Activated T-cell treated with anti-CD3 and anti-CD28 coated beads for 48 hours (primary cell): ENCODE measurements at regions not wholly inside any gene's neighbourhood (a gene's known extent, or its start where the extent isn't known, plus 50 kb on each side); places are given as distances from the start of the nearest gene placed in this dataset.
"Not testable (repeated sequence)": the region's sequence is repeated elsewhere in the genome, so short reads cannot be mapped to it uniquely, and the experiment has no call there.

Source experiments
- DNase-seq: peaks from one replicate; pipeline ENCODE4 v3.0.0-alpha.2; 2020; ENCODE audit warnings: low read depth

DNA sequence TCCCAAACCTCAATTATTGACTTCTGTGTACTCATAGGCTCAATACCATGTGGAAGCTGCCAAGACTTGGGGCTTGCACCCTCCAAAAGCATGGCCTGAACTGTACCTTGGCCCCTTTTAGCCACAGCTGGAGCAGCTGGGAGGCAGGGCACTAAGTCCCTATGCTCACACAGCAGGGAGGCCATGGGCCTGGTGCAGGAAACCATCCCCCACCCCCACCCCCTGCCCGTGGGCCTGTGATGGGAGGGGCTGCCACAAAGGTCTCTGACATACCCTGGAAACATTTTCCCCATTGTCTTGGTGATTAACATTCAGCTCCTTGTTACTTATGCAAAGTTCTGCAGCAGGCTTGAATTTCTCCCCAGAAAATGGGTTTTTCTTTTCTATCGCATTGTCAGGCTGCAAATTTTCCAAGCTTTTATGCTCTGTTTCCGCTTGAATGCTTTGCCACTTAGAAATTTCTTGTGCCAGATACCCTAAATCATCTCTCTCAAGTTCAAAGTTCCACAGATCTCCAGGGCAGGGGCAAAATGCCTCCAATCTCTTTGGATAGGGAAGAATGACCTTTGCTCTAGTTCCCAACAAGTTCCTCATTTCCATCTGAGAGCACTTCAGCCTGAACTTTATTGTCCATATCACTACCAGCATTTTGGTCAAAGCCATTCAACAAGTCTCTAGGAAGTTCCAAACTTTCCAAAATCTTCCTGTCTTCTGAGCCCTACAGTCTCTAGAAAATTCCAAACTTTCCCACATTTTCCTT, 141.8 kb downstream of the AHR start:
- not testable (repeated sequence) for DNase-seq

DNA sequence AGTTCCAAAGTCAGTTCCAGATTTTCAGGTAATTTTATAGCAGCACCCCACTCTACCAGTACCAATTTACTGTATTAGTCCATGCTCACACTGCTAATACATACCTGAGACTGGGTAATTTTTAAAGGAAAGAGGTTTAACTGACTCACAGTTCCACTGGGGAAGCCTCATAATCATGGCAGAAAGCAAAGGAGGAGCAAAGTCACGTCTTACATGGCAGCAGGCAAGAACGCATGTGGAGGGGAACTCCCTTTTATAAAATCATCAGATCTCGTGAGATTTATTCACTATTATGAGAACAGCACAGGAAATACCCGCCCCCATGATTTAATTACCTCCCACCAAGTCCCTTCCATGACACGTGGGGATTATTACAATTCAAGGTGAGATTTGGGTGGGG, 142.4 kb downstream of the AHR start:
- no peak for DNase-seq

DNA sequence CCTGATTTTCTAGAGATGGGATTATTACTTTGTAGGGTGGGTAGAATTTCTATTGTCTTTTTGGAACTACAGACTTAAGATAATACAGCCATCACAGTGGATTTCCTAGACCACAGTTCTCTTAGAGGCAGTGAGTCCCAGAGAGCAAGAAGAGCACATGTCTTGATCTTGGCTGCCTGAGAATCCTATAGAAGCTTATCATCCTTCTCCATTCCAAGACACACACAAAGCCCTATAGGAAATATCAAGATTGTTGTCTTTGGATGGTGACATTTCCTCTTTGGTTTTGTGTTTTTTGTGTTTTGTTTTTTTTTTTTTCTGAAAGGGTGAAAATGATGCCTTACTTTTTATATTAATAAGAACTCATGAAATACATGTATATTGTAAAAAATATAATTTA, 143.1 kb downstream of the AHR start:
- no peak for DNase-seq

DNA sequence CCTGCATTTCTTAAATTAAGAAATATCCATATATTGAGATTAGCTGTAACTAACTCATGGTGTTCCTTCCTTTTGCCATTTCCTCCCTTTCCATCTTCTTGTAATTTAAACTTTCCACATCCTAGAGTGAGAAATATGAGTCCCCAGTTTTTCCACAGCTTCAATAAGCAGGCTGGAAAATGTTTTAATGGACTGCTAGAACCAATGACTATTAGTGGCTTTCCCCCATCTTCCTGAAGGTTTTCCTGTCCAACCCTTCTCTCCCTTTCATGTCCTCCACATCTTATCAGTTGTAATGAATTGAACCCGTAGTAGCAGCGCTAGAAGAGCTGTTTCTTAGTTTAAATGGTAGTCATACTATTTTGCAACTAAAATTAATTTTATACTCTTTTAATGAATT, 145.7 kb downstream of the AHR start:
- DNase-seq, result no peak

DNA sequence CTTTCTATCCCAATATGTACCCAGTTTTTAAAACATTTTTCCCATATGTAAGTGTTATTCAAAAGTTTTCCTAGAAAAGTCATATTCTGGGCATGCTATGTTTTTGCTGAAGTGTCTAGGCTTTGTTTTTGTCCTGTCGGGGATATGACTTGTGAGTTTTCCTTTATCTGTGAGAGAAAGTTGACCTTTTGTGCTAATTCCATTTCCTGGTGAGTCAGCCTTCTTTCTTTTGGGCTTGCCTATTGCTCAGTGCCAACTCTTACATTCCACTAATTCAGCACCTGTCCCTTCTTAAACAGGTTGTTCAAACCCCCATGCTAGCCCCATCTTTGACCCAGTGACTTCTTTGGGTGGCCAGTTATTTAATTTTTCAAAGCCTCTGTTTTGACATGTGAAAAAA, 146.2 kb downstream of the AHR start:
- no peak for DNase-seq

DNA sequence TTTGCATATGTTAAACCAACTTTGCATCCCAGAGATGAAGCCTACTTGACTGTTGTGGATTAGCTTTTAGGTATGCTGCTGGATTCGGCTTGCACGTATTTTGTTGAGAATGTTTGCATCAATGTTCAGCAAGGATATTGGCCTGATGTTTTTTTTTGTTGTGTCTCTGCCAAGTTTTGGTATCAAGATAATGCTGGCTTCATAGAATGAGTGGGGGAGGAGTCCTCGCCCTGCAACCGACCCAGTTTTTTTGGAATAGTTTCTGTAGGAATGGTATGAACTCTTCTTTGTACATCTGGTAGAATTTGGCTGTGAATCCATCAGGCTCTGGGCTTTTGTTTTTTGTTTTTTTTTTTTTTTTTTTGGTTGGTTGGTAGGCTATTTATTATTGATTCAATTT, 147.9 kb downstream of the AHR start:
- no peak for DNase-seq

DNA sequence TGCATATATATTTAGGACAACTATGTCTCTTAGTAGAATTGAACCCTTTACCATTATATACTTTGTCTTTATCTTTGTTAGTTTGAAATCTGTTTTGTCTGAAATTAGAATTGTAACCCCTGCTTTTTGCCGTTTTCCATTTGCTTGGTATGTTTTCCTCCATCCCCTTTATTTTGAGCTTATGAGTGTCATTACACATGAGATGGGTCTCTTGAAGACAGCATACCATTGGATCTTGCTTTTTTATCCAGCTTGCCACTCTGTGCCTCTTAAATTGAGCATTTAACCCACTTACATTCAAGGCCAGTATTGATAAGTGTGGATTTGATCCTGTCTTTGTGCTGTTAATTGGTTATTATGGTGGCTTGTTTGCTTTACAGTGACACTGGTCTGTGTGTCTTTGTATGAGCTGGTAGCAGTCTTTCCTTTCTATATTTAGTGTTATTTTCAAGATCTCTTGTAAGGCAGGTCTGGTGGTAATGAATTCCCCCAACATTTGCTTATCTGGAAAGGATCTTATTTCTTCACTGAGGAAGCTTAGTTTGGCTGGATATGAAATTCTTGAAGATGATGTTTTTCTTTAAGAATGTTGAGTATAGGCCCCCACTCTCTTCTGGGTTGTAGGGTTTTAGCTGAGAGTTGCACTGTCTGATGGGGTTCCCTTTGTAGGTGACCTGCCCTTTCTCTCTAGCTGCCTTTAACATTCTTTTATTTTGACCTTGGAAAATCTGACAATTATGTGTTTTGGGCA, 149.5 kb downstream of the AHR start:
- no peak for DNase-seq

DNA sequence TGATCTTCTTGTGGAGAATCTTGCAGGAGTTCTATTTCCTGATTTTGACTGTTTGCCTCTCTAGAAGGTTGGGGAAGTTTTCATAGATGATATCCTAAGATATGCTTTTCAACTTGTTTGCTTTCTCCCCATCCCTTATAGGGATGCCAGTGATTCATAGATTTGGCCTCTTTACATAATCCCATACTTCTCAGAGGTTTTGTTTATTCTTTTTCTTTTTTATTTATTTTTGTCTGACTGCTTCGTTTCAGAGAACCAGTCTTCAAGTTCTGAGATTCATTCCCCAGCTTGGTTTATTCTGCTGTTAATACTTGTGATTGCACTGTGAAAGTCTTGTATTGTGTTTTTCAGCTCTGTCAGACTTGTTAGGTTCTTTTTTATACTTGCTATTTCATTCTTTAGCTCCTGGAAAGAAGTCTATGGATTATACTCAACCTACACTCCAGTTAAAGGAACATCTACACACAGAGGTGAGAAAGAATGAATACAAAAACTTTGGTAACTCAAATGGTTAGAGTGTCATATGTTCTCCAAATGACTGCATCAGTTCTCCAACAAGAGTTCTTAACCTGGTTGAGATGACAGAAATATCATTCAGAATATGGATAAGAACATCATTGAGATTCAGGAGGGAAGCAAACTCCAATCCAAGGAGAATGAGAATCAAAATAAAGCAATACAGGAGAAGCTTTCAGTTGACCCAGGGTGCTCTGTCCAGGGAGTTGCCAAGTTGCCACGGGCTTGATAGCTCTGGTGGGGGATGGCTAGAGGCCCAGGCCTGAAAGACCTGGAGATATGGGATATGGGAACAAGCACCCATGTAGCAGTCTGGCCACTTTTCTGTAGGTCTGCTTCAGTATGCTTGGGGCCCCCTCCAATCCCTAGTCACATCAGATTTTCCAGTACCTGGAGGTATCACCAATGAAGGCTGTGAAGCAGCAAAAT, 150.3 kb downstream of the AHR start:
- DNase-seq, result no peak

DNA sequence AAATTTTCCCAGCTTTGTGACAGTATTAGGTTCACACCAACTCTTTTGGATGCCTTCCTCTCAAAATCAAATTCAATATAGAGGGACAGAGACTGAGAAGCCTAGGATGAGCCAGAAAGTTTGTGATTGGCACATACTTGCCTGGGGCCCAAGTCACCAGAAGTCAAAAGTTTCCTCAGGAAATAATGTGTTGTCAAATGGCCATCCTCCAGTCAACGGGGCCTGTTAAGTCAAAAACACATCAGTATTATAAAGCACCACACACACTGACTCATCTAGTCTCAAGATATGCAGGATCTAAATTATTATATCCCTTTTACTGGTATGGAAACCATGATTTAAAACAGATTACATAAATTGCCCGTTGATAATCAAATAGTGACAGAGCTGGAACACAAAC, 158.1 kb downstream of the AHR start:
- no peak for DNase-seq

DNA sequence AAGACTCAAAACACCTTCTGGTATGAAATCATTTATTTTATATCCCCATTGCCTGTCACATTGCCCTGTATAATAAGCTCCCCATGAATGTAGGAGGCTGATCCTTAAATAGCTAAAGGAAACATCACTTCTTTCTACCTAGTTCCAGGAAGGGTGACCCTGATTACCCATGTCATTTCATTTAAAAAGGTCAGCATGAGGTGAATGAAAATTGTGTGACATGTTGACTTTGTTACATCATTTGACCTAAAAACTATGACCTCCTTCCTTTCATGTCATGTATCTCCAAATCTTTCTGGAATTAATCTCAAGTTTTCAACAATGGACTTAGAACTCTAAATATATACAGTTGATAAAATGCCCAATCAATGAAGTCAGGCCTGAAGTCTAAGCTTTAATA, 161.5 kb downstream of the AHR start:
- no peak for DNase-seq

DNA sequence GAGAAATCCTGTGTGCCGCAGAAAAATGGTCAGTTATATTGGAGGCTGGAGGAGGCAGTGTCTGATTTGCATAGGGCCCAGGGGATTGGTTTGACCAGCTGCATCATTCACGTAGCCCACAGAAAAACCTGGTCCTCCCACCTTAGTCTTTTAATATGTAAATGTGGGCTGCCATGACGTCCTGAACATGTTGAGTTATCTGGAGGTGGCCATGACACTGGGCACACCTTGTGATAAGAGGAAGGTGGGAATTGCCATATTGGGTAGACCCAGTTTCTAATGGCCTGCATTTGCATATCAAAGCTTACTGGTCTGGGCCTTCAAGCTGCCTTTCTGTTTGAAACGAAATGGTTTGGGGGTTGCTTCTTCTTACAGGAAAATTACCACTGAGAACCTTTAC, 162.2 kb downstream of the AHR start:
- DNase-seq, result no peak

DNA sequence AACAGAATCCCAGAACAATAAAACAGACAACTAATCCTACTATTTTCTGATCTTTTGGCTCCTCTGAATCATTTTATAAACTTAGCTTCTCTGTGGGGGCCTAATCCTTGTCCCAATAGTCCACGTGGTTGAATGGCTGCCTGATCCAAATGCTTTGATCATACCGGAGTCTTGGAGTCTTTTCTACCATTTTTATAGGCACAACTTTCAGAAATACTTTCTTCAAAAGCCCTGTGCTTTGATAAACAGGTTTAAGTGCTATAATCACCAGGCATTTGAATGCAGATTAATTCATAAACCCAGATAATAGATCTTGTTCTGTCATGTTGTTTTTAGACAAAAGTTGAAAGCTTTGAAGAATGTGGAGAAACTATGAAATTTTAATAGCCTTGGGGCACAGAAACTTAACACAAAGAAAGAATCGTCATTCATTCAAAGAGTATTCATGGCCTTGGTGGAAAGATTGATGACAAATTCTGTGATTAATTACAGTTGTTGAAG, 163.7 kb downstream of the AHR start:
- no peak for DNase-seq

DNA sequence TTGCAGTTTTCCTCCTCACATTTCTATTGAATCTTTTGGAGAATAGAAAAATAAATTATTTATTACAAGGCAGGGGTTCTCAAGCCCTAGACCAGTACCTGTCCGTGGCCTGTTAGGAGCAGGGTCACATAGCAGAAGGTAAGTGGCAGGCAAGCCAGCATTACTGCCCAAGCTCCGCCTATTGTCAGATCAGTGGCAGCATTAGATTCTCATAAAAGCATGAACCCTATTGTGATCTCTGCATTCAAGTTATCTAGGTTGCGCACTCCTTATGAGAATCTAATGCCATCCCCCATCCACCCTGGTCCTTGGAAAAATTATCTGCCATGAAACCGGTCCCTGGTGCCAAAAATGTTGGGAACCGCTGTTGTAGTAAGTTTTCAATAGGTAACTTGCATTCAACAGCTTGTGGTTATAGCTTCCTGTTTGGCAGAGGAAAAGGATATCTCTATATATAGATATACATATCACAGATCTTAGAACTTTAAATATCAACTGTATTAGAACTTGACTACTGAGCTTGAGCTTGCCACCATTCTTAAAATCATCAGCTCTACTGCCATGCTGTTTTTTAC, 165.1 kb downstream of the AHR start:
- DNase-seq, result no peak

DNA sequence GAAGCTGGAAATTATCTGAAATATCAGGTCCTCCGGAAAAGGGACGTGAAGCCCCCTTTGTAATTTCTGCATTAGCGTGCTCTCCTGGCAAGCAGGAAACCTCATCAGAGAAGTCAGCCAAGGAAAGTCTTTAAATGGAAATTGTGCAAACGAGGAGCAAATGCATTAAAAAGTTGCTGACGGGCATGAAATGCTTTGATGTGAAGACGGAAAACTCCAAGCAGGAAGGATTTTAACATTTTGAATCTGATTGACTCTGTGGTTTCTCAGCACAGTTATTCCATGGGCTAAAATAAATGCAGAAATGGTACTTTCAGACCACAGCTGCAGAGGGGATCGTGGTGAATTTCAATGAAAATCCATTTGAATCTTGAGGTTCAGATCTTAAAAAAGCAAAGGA, 167.8 kb downstream of the AHR start:
- no peak for DNase-seq

DNA sequence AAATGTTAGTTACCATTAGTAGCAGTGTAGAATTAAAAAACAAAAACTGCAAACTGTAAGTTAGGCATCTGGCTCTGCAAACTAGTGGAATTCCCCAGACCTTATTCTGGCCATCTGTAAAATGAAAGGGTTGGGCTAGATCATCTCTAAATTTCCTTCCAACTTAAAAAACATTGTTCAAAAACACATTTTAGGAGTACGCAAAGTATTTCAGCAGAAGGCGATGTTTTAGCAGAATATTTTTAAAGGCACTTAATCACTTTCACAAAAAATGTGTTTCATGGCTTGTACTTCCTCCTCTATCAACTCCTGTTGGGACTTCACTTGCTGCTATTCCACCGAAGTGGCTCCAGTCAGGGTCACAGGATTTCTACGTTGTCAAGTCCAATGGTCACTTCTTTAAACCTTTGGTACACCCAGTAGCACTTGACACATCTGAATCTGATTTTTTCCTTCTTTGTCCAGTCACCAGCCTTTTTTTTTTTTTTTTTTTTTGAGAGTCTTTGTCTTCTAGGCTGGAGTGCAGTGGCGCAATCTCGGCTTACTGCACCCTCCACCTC, 169.0 kb downstream of the AHR start:
- DNase-seq, result no peak

DNA sequence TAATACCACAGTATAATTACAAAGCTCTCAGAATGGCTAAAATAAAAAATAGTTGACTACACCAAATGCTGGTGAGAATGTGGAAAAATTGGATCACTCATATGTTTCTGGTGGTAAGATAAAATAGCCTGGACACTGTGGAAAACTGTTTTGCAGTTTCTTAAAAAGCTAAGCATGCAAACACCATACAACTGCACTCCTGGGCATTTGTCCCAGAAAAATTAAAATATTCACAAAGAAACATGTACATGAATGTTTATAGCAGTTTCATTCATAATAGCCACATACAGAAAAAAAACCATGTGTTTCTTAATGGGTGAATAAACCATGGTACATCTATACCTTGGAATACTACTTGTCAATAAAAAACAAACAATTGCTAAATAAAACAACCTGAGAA, 172.9 kb downstream of the AHR start:
- DNase-seq, result no peak

DNA sequence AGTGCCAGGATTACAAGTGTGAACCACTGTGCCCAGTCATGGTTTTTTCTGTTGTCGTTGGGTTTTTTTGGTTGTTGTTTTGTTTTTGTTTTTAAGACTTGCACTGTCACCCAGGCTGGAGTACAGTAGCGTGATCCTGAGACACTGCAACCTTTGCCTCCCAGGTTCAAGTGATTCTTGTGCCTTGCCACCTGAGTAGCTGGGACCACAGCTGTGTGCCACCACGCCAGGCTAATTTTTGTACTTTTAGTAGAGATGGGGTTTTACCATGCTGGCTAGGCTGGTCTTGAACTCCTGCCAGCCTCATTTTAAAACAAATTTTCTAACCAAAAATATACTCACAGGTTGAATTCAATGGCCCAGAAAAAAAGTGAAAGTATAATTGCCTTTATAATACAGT, 174.1 kb downstream of the AHR start:
- DNase-seq, result no peak

DNA sequence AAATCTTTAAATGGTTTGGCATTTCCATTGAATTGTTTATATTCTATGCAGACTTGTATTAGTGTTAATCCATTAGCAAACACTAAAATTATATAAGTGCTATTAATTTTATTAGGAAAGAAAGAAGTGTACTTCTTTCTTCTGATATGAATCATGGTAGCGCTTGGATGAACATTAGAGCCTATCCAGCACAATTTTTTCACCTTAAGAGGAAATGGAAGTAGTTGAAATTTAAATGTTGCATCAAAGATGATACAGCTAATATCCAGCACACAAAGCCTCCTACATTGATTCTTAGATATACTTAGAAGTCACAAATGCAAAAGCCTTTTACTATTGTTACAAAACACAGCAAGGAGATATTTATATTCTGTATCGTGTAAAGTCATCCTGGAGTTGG, 174.5 kb downstream of the AHR start:
- no peak for DNase-seq

DNA sequence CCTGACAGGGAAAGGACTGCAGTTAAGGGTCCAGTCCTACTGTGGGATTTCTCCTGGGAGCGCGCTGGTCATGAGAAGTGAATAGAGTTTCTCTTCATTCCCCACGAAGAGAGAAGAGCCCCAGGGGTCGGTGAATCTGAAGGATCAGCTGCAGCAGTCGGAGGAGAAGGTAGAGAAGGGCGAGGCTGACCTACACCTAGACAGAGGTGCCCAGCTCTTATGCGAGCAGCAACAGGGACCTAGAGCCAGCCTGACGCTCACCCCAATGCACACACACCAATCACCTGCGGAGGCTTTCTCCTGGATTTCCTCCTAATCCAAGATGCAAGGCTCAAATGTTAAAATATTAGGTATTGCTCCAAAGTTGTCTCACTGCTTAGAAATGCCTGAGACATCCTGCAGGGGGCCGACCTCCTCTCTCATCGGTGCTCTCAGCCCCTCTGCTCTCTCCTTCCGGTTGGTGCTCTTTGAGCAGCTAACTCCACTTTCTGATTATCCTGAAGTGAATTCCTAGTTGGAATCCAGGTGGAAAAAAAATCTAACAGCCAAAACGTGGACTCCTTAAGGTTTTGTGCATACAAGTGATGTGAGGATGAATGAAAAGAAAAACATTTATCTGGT, 176.4 kb downstream of the AHR start:
- DNase-seq, result no peak

DNA sequence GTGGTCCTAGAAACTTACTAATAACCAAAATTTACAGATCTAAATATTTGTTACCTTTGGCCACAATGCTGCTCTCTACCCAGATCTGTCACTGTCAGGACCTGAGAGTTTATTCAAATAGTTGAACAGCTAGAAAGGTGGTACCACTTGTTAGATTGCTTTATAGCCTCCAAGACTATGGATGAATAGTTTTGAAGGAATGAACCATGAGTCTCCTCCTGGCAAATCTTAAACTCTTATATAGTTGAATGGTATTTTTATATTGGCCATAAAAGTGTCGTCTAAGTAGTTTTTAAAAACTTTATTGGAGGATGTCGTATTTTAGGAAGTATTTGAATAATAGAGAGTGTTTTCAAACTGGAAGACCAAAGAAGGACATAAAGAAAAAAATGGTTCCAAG, 178.7 kb downstream of the AHR start:
- DNase-seq, result no peak

DNA sequence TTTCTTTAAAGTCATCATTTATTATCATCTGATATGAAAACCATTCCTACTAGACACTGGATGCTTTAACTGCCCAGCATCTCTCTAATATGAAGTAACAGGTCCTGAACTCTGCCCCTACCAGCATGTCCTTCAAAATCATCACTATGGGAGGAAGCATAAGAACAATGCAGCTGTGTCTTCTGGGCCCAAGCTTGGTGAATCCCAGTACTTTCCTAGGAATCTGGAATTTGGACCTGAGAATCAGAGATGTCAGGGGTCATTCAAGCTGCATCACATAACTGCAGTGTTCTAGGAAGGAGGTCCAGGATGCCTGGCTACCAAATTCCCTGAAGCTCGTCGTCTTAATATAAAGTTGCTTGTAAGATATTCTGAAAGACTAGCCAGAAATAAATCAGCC, 182.7 kb downstream of the AHR start:
- no peak for DNase-seq
